D721Med (cell line): ENCODE measurements at regions not wholly inside any gene's neighbourhood (a gene's known extent, or its start where the extent isn't known, plus 50 kb on each side); places are given as distances from the start of the nearest gene placed in this dataset.

Experiments
- DNase-seq: peaks from one replicate; pipeline ENCODE4 v3.0.0; 2011; ENCODE audit warnings: low spot score; ENCODE audit not compliant: insufficient read length
- FAIRE-seq: peaks from 2 replicates; lab custom pipeline; 2011; peaks lifted over from hg19 to GRCh38; lab: Jason Lieb, UNC
- TF ChIP-seq, protein P1 (sequence below): IDR thresholded peaks from 2 replicates; pipeline ENCODE4 v1.5.1; 2012; ENCODE audit warnings: mild to moderate bottlenecking, control low read depth; ENCODE audit not compliant: insufficient read depth; ENCODE audit errors: missing control alignments

DNA sequence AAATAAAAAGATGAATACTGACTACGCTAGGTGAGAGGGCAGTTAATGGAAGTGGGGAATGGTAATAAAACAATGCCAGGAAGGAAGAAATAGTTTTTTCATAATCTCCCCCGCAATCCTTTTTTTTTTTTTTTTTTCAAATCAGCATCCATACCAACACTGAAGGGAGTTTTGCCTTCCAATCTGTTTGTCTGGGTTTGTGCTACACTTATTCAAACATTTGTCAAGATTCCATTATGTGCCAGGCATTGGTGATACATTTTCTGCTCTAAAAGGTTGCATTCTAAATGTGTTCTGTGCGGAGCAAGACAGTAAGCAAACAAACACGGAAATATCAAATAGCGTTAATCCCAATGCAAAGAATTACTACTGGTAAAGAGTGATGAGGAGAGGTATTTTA lies 437.9 kb upstream of the BOD1L1 start:
- FAIRE-seq (no peak), DNase-seq (no peak)
- TF ChIP-seq, protein P1, sequence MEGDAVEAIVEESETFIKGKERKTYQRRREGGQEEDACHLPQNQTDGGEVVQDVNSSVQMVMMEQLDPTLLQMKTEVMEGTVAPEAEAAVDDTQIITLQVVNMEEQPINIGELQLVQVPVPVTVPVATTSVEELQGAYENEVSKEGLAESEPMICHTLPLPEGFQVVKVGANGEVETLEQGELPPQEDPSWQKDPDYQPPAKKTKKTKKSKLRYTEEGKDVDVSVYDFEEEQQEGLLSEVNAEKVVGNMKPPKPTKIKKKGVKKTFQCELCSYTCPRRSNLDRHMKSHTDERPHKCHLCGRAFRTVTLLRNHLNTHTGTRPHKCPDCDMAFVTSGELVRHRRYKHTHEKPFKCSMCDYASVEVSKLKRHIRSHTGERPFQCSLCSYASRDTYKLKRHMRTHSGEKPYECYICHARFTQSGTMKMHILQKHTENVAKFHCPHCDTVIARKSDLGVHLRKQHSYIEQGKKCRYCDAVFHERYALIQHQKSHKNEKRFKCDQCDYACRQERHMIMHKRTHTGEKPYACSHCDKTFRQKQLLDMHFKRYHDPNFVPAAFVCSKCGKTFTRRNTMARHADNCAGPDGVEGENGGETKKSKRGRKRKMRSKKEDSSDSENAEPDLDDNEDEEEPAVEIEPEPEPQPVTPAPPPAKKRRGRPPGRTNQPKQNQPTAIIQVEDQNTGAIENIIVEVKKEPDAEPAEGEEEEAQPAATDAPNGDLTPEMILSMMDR, result no peak

- DNase-seq (no peak), FAIRE-seq (no peak)
- TF ChIP-seq, protein P1, result no peak
Observed at GRCh38 chr4:14066979-14067378, 439.5 kb upstream of the BOD1L1 start.

DNA sequence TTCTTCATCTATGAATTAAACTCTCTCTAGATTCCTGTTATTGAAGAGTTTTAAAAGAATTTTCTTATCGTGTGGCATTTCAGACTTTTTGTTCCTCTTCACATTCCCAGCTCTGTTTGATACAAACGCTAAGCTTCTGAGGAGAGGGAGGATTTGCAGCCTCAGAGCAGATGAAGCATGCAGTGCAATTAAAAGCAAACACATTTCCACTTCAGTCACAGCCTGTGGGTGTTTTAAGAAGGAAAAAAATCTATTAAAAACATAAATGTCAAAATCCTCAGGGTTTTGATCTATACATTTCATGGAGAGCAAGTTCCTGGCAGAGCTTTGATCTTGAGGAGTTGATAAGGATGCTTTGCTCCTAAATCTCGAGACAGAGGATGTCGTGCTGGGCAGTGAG lies 442.4 kb upstream of the BOD1L1 start:
- DNase-seq, result no peak
- TF ChIP-seq, protein P1, result no peak
- no peak for FAIRE-seq

DNA sequence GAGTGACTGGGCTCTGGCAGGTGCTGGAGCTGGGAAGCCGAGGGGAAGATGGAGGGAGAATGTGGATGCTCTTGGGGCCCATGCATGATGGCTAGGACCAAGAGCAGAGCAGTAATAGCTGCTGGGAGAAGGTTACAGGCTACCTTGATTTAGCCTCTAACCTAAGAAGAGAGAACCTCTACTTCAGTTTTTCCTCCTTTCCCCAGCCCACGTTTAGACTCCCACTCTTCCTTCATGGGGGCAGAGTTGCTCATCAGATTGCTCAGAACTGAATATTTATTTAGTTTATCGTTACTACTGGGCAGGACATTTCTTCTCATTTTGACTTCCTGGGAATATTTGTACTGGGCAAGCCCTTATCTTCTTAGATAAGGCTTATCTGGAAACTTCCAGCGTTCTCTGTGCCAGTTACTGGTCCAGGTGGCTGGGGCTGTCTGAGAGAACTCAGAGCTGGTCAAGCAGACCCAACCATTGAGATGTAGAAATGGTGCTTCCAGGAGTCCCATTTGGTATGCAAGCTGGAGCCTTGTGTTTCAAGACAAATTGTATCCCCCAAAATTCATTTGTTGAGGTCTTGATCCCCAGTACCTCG lies 442.9 kb upstream of the BOD1L1 start:
- DNase-seq, result no peak
- no peak for FAIRE-seq
- TF ChIP-seq, protein P1, result no peak

DNA sequence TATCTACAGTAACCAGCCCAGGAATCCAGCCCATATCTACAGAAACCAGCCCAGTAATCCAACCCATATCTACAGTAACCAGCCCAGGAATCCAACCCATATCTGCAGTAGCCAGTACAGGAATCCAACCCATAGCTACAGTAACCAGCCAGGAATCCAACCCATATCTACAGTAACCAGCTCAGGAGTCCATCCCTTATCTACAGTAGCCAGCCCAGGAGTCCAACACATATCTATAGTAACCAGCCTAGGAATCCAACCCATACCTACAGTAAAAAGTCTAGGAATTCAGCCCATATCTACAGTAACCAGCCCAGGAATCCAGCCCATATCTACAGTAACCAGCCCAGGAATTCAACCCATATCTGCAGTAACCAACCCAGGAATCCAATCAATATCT lies 445.0 kb upstream of the BOD1L1 start:
- TF ChIP-seq, protein P1, result no peak
- DNase-seq (no peak), FAIRE-seq (no peak)

- DNase-seq (no peak), FAIRE-seq (no peak)
- TF ChIP-seq, protein P1, result no peak
Observed at GRCh38 chr4:14076776-14077175, 449.3 kb upstream of the BOD1L1 start.

GRCh38 chr4:14078326-14078725 lies 450.8 kb upstream of the BOD1L1 start:
- DNase-seq, result no peak
- no peak for FAIRE-seq
- TF ChIP-seq, protein P1, result no peak
